GM11168 (cell line): ENCODE measurements at regions not wholly inside any gene's neighbourhood (a gene's known extent, or its start where the extent isn't known, plus 50 kb on each side); places are given as distances from the start of the nearest gene placed in this dataset.
"Not testable (repeated sequence)": the region's sequence is repeated elsewhere in the genome, so short reads cannot be mapped to it uniquely, and the experiment has no call there.

Source experiments
- in situ Hi-C: fragments of 300-500 bp; cut with MboI; formaldehyde crosslinking; loops from one replicate; pipeline ENCODE4 v1.12.0; 2022; ENCODE audit warnings: low sequenced_read_pairs; ENCODE audit not compliant: unreplicated experiment

GRCh38 chr2:147440734-147441133 lies 404.1 kb upstream of the ACVR2A start:
- in situ Hi-C loops: no loop called here

- in situ Hi-C loops: no loop called here
Observed at GRCh38 chr2:147439986-147440385, 404.8 kb upstream of the ACVR2A start.

GRCh38 chr2:147438882-147439281 lies 405.9 kb upstream of the ACVR2A start:
- in situ Hi-C loops: no loop called here

- in situ Hi-C loops: no loop called here
Observed at GRCh38 chr2:147433822-147434221, 411.0 kb upstream of the ACVR2A start.

GRCh38 chr2:147430408-147430807 lies 414.4 kb upstream of the ACVR2A start:
- in situ Hi-C loops: no loop called here

GRCh38 chr2:147428120-147428747 lies 416.6 kb upstream of the ACVR2A start:
- in situ Hi-C loops: no loop called here

- in situ Hi-C loops: no loop called here
Observed at GRCh38 chr2:147425437-147426029, 419.3 kb upstream of the ACVR2A start.

GRCh38 chr2:147424766-147425165 lies 420.1 kb upstream of the ACVR2A start:
- in situ Hi-C loops: no loop called here

GRCh38 chr2:147420947-147421675 lies 423.7 kb upstream of the ACVR2A start:
- in situ Hi-C loops: no loop called here

GRCh38 chr2:147420517-147420916 lies 424.3 kb upstream of the ACVR2A start:
- in situ Hi-C loops: no loop called here

- in situ Hi-C loops: no loop called here
Observed at GRCh38 chr2:147416099-147416498, 428.7 kb upstream of the ACVR2A start.

GRCh38 chr2:147414656-147415055 lies 430.2 kb upstream of the ACVR2A start:
- in situ Hi-C loops: not testable (repeated sequence)

- in situ Hi-C loops: no loop called here
Observed at GRCh38 chr2:147408357-147408756, 436.5 kb upstream of the ACVR2A start.

GRCh38 chr2:147405651-147406050 lies 439.2 kb upstream of the ACVR2A start:
- in situ Hi-C loops: no loop called here

- in situ Hi-C loops: no loop called here
Observed at GRCh38 chr2:147398996-147399395, 445.8 kb upstream of the ACVR2A start.

GRCh38 chr2:147398301-147398700 lies 446.5 kb upstream of the ACVR2A start:
- in situ Hi-C loops: no loop called here

- in situ Hi-C loops: no loop called here
Observed at GRCh38 chr2:147396890-147397289, 447.9 kb upstream of the ACVR2A start.

GRCh38 chr2:147394179-147394790 lies 450.5 kb upstream of the ACVR2A start:
- in situ Hi-C loops: no loop called here

- in situ Hi-C loops: no loop called here
Observed at GRCh38 chr2:147392180-147392579, 452.6 kb upstream of the ACVR2A start.

GRCh38 chr2:147390475-147390874 lies 454.4 kb upstream of the ACVR2A start:
- in situ Hi-C loops: no loop called here

- in situ Hi-C loops: no loop called here
Observed at GRCh38 chr2:147389218-147389617, 455.6 kb upstream of the ACVR2A start.
